ENCODE measurements at regions not wholly inside any gene's neighbourhood (a gene's known extent, or its start where the extent isn't known, plus 50 kb on each side); places are given as distances from the start of the nearest gene placed in this dataset.

- peaks cover 3% of the 10 kb centered on the region for H3K9me3 Mint-ChIP-seq
- intact Hi-C loops (cut with micrococcal nuclease) = no loop called here
- peaks cover 2% of the 10 kb centered on the region for H3K4me1 Mint-ChIP-seq
- no peaks in the 10 kb centered on the region for H3K27me3 Mint-ChIP-seq
- H3K27ac Mint-ChIP-seq = no peak overlapping the region
- DNase-seq = no peak
- no peaks in the 10 kb centered on the region for H3K36me3 Mint-ChIP-seq (ENCODE audit: low read depth)
- H3K4me3 Mint-ChIP-seq = no peak overlapping the region
Measured at GRCh38 chrY:21295206-21295605, 215.9 kb upstream of the RBMY1B start.

GRCh38 chrY:21302278-21302677 is 208.9 kb upstream of the RBMY1B start:
- Mint-ChIP-seq H3K4me1 (no peaks in the 10 kb centered on the region), H3K4me3 (no peak overlapping the region), H3K9me3 (no peaks in the 10 kb centered on the region), H3K36me3 (ENCODE audit: low read depth) (no peaks in the 10 kb centered on the region), H3K27me3 (no peaks in the 10 kb centered on the region), H3K27ac (no peak overlapping the region)
- intact Hi-C loops (cut with micrococcal nuclease) = no loop called here
- DNase-seq = no peak

- intact Hi-C loops (cut with micrococcal nuclease) = no loop called here
- Mint-ChIP-seq H3K27ac (no peak overlapping the region), H3K36me3 (ENCODE audit: low read depth) (no peaks in the 10 kb centered on the region), H3K4me3 (no peak overlapping the region), H3K4me1 (no peaks in the 10 kb centered on the region), H3K9me3 (no peaks in the 10 kb centered on the region), H3K27me3 (no peaks in the 10 kb centered on the region)
- DNase-seq = no peak
Measured at GRCh38 chrY:21315366-21315765, 195.8 kb upstream of the RBMY1B start.

Data from activated CD4-positive, alpha-beta T cell treated with anti-CD3 and anti-CD28 coated beads, Interleukin-2, amount 10 ng/mL, durations not matched to agents 24 days and 14 days (primary cell).